H1 (cell line): ENCODE measurements at regions not wholly inside any gene's neighbourhood (a gene's known extent, or its start where the extent isn't known, plus 50 kb on each side); places are given as distances from the start of the nearest gene placed in this dataset.

Experiments used
- CEBPB ChIP-seq: IDR thresholded peaks from 2 replicates; pipeline ENCODE4 v1.6.1; 2012; ENCODE audit warnings: low read depth, low read length
- CHD1 ChIP-seq: IDR thresholded peaks from 2 replicates; pipeline ENCODE4 v1.6.1; 2012; ENCODE audit warnings: low read depth, low read length, improper control_type of control experiment
- CHD2 ChIP-seq: IDR thresholded peaks from 2 replicates; pipeline ENCODE4 v1.6.1; 2012; ENCODE audit warnings: low read length, improper control_type of control experiment
- CREB1 ChIP-seq: IDR thresholded peaks from 2 replicates; pipeline ENCODE4 v1.6.1; 2012; ENCODE audit warnings: inconsistent platforms
- KDM1A ChIP-seq: fragments of 200-600, 300-600 bp; sonication (generic); IDR thresholded peaks from 2 replicates; pipeline ENCODE4 v1.7.1; 2016; ENCODE audit warnings: mild to moderate bottlenecking, low read length, borderline replicate concordance
- NRF1 ChIP-seq: IDR thresholded peaks from 2 replicates; pipeline ENCODE4 v1.6.1; 2011; ENCODE audit warnings: mild to moderate bottlenecking, low read depth, low read length, improper control_type of control experiment
- SP2 ChIP-seq: IDR thresholded peaks from 2 replicates; pipeline ENCODE4 v1.6.1; 2012; ENCODE audit warnings: mild to moderate bottlenecking, low read length, inconsistent platforms
- SUZ12 ChIP-seq: fragments of 200-600 bp; sonication (generic); IDR thresholded peaks from 2 replicates; pipeline ENCODE4 v1.6.1; 2012; ENCODE audit warnings: mild to moderate bottlenecking, inconsistent platforms, low read length, moderate library complexity, mixed read lengths
- TBP ChIP-seq: IDR thresholded peaks from 2 replicates; pipeline ENCODE4 v1.6.1; 2011; ENCODE audit warnings: low read depth, low read length, improper control_type of control experiment
- TEAD4 ChIP-seq: IDR thresholded peaks from 2 replicates; pipeline ENCODE4 v1.6.1; 2012; ENCODE audit warnings: low read depth, low read length, inconsistent platforms, mixed read lengths
- YY1 ChIP-seq: IDR thresholded peaks from 2 replicates; pipeline ENCODE4 v1.6.1; 2011; ENCODE audit warnings: low read depth, mild to moderate bottlenecking, low read length
- ZNF274 ChIP-seq: IDR thresholded peaks from 2 replicates; pipeline ENCODE4 v1.7.0; 2012; ENCODE audit warnings: low read length, borderline replicate concordance; ENCODE audit errors: extremely low read depth
- TF ChIP-seq, protein P1 (sequence below): IDR thresholded peaks from 2 replicates; pipeline ENCODE4 v1.6.1; 2012; ENCODE audit warnings: low read length, inconsistent platforms

DNA sequence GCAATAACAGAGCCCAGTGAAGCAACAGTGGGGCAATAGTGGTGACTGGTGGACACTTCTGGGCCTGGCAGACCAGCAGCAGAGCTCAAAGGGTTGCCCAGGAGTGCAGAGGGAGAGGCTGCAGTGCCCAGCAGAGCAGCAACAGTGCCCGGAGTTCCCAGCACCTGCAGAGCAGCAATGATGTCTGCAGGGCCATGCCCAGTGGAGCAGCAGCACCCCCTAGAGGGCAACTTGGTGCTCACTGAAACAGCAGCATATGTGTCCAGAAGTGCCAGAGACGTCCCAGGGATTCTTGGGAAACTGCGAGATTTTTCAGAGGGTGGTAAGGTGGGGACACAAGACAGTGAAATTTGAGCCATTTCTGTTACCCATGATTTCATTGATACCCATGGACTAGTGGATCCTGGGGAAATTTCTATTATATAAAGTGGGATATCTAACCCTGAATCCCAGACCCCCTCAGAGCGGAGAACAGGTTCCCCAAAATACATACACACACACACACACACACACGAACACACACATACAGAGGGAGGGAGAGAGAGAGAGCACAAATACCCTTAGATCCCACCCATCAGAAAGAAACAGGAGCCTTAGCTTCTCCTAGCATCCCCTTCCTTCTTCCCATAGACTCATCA, 156.9 kb upstream of the GJB5 start (continued):
- TF ChIP-seq CHD1 (no peak), CREB1 (no peak), CEBPB (no peak), NRF1 (no peak), KDM1A (no peak), TBP (no peak), SUZ12 (no peak), TEAD4 (no peak), ZNF274 (no peak), SP2 (no peak), CHD2 (no peak), YY1 (0 out of 2 replicates have a peak, but pooled peaks have one; percentile 70)
- TF ChIP-seq, protein P1, sequence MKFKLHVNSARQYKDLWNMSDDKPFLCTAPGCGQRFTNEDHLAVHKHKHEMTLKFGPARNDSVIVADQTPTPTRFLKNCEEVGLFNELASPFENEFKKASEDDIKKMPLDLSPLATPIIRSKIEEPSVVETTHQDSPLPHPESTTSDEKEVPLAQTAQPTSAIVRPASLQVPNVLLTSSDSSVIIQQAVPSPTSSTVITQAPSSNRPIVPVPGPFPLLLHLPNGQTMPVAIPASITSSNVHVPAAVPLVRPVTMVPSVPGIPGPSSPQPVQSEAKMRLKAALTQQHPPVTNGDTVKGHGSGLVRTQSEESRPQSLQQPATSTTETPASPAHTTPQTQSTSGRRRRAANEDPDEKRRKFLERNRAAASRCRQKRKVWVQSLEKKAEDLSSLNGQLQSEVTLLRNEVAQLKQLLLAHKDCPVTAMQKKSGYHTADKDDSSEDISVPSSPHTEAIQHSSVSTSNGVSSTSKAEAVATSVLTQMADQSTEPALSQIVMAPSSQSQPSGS, result no peak
